Thymus (tissue), 11 donors: ENCODE measurements at regions not wholly inside any gene's neighbourhood (a gene's known extent, or its start where the extent isn't known, plus 50 kb on each side); places are given as distances from the start of the nearest gene placed in this dataset.

Source experiments
- DNase-seq, 9 donors: peaks; one replicate each; pipeline ENCODE4 v3.0.0-alpha.2; 2013; ENCODE audit warnings: low spot score in 9 of 9, low read depth in 6 of 9, missing footprints in 1 of 9
- H3K27ac ChIP-seq, 2 donors: one replicate each; pipeline ENCODE4 v1.5.1; 2013; ENCODE audit warnings: control low read depth in 1 of 2, low read depth in 1 of 2, low read length in 1 of 2, mild to moderate bottlenecking in 1 of 2, moderate library complexity in 1 of 2
- H3K27me3 ChIP-seq, 2 donors: one replicate each; pipeline ENCODE4 v1.5.1; 2013; ENCODE audit warnings: low read length in 1 of 2; ENCODE audit not compliant: control insufficient read depth in 2 of 2, insufficient read depth in 1 of 2
- H3K36me3 ChIP-seq, 2 donors: one replicate each; pipeline ENCODE4 v1.5.1; 2013; ENCODE audit warnings: low read length in 1 of 2, mild to moderate bottlenecking in 1 of 2, moderate library complexity in 1 of 2; ENCODE audit not compliant: control insufficient read depth in 2 of 2, insufficient read depth in 2 of 2
- H3K4me1 ChIP-seq, 2 donors: one replicate each; pipeline ENCODE4 v1.5.1; 2013; ENCODE audit warnings: low read length in 2 of 2; ENCODE audit not compliant: control insufficient read depth in 2 of 2, insufficient read depth in 2 of 2
- H3K4me3 ChIP-seq, 2 donors: one replicate each; pipeline ENCODE4 v1.5.1; 2013; ENCODE audit warnings: low read length in 2 of 2, control low read depth in 1 of 2, mild to moderate bottlenecking in 1 of 2
- H3K9me3 ChIP-seq, 2 donors: one replicate each; pipeline ENCODE4 v1.5.1; 2013; ENCODE audit warnings: low read length in 1 of 2, mild to moderate bottlenecking in 1 of 2; ENCODE audit not compliant: control insufficient read depth in 2 of 2, insufficient read depth in 1 of 2
- WGBS: extraction: QIAGEN DNeasy Blood & Tissue Kit; methylation state at CpG from one replicate; pipeline ENCODE4 v1.1.7; 2013; 5-methylcytosine and 5-hydroxymethylcytosine counted together
- donor health status: healthy.

- DNase-seq = no peak
- Histone ChIP-seq H3K9me3 (no peaks in the 10 kb centered on the region), H3K36me3 (no peaks in the 10 kb centered on the region), H3K4me1 (no peaks in the 10 kb centered on the region), H3K27me3 (no peaks in the 10 kb centered on the region), H3K27ac (no peak overlapping the region), H3K4me3 (no peak overlapping the region)
- WGBS = 93% methylated on average over 4 of the region's 4 CpGs
Observed at GRCh38 chr4:4778554-4778953, 80.9 kb upstream of the MSX1 start.

DNA sequence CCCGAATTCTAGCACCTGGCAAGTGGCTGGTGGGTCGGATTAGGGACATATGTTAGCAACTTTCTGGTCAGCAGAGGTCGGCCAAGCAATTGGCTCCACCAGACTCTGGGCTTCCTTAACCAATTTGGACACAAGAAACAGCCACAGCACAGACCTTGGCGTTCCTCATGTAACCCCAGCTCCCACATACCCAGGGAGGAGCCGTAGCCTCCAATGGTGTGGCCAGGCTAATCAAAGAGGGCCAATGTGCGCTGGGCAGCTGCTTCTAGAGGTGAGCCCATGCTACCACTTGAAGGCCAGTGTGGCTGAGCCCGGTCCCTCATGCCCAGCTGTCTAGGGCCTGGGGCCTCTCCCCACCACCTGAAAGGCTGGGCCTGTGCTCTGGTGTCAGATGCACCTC, 82.5 kb upstream of the MSX1 start:
- Histone ChIP-seq H3K36me3 (no peaks in the 10 kb centered on the region), H3K27ac (no peak overlapping the region), H3K27me3 (no peaks in the 10 kb centered on the region), H3K9me3 (no peaks in the 10 kb centered on the region), H3K4me1 (no peaks in the 10 kb centered on the region), H3K4me3 (no peak overlapping the region)
- DNase-seq = no peak
- 94% methylated on average over 7 of the region's 7 CpGs for WGBS

DNA sequence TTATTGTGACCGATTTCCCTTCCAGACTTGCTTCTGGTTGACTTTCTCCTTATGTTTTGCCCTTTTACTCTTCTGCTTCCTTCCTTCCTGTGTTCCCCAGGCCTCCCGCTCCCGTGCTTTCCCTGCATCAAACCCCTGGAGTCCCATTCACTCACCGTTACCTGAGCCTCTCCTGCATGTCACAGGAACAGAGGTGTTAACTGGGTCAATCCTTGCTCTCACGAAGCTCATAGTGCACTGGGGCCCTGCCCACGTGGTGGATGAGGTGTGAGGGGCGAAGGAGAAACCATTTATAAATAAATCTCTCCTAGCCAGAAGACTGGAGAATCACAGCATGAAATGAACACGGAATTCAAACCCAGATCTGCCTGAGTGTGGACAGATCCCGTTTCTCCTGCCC, 83.1 kb upstream of the MSX1 start:
- H3K36me3 ChIP-seq = no peaks in the 10 kb centered on the region
- no peak for DNase-seq
- 82% methylated on average over 9 of the region's 9 CpGs for WGBS
- no peaks in the 10 kb centered on the region for H3K27me3 ChIP-seq
- no peak overlapping the region for H3K4me3 ChIP-seq
- no peaks in the 10 kb centered on the region for H3K4me1 ChIP-seq
- no peaks in the 10 kb centered on the region for H3K9me3 ChIP-seq
- no peak overlapping the region for H3K27ac ChIP-seq

GRCh38 chr4:4775493-4776004, 83.9 kb upstream of the MSX1 start:
- DNase-seq = no peak
- H3K4me1 ChIP-seq = no peaks in the 10 kb centered on the region
- H3K4me3 ChIP-seq = no peak overlapping the region
- H3K36me3 ChIP-seq = no peaks in the 10 kb centered on the region
- H3K27ac ChIP-seq = no peak overlapping the region
- WGBS = 84% methylated on average over 10 of the region's 10 CpGs
- no peaks in the 10 kb centered on the region for H3K27me3 ChIP-seq
- H3K9me3 ChIP-seq = no peaks in the 10 kb centered on the region

- Histone ChIP-seq H3K27me3 (no peaks in the 10 kb centered on the region), H3K4me1 (no peaks in the 10 kb centered on the region), H3K9me3 (no peaks in the 10 kb centered on the region), H3K27ac (no peak overlapping the region), H3K36me3 (no peaks in the 10 kb centered on the region), H3K4me3 (no peak overlapping the region)
- WGBS = 74% methylated on average over 6 of the region's 6 CpGs
- DNase-seq = no peak
Observed at GRCh38 chr4:4772534-4772933, 86.9 kb upstream of the MSX1 start.

- Histone ChIP-seq H3K27me3 (no peaks in the 10 kb centered on the region), H3K4me3 (no peak overlapping the region), H3K4me1 (no peaks in the 10 kb centered on the region), H3K9me3 (no peaks in the 10 kb centered on the region), H3K27ac (no peak overlapping the region), H3K36me3 (no peaks in the 10 kb centered on the region)
- DNase-seq = no peak
- 92% methylated on average over 5 of the region's 5 CpGs for WGBS
Observed at GRCh38 chr4:4771160-4771559, 88.3 kb upstream of the MSX1 start.

DNA sequence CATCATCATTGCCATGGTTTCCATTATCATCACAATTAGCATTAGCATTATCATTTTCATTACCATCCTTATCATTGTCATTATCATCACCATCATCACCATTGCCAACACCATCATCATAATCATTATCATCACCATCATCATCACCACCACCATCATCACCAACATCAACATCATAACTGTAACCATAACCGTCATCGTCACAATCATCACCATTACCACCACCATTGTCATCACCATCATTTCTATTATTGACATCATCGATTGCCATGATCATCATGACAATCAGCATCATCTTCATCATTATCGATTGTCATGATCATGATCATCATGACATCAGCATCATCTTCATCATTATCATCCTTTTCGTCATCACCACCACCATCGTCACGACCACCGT, 88.9 kb upstream of the MSX1 start:
- H3K4me3 ChIP-seq = no peak overlapping the region
- H3K27ac ChIP-seq = no peak overlapping the region
- H3K27me3 ChIP-seq = no peaks in the 10 kb centered on the region
- no peaks in the 10 kb centered on the region for H3K36me3 ChIP-seq
- WGBS = 85% methylated on average over 8 of the region's 8 CpGs
- no peaks in the 10 kb centered on the region for H3K4me1 ChIP-seq
- no peaks in the 10 kb centered on the region for H3K9me3 ChIP-seq
- DNase-seq = no peak

DNA sequence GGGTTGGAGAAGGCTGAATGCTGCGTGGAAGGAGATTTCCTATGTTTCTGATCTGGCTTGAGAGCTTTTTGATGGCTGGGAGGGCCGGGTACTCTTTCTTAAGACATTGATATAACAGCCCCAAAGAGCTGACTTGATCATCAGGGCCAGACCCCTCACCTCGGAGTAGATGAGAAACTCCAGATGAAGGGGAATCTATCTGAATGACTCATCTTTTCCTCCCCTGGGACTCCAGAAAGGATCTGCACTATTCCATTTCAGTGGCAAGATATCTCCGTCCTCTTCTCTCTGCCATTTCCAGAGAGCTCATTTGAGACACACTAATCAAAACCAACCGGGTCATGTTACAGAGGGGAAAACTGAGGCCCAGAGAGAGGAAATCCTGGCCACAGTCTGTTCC, 92.9 kb upstream of the MSX1 start:
- H3K4me1 ChIP-seq = no peaks in the 10 kb centered on the region
- DNase-seq = no peak
- 90% methylated on average over 5 of the region's 5 CpGs for WGBS

GRCh38 chr4:4765811-4766210, 93.7 kb upstream of the MSX1 start:
- H3K27me3 ChIP-seq = peaks cover 0 to 21% of the 10 kb centered on the region in 2 donors
- H3K27ac ChIP-seq = no peak overlapping the region
- no peaks in the 10 kb centered on the region for H3K4me1 ChIP-seq
- H3K36me3 ChIP-seq = no peaks in the 10 kb centered on the region
- 80% methylated on average over 9 of the region's 9 CpGs for WGBS
- DNase-seq = no peak
- H3K4me3 ChIP-seq = no peak overlapping the region
- H3K9me3 ChIP-seq = no peaks in the 10 kb centered on the region

More for the DNA sequence above, 92.9 kb upstream of the MSX1 start:
- Histone ChIP-seq H3K27ac (no peak overlapping the region), H3K36me3 (no peaks in the 10 kb centered on the region), H3K4me3 (no peak overlapping the region), H3K9me3 (no peaks in the 10 kb centered on the region), H3K27me3 (peaks cover 0 to 19% of the 10 kb centered on the region in 2 donors)

GRCh38 chr4:4764558-4764905, 94.9 kb upstream of the MSX1 start:
- Histone ChIP-seq H3K27ac (no peak overlapping the region), H3K4me1 (no peaks in the 10 kb centered on the region), H3K27me3 (peaks cover 0 to 21% of the 10 kb centered on the region in 2 donors), H3K36me3 (no peaks in the 10 kb centered on the region), H3K9me3 (no peaks in the 10 kb centered on the region), H3K4me3 (no peak overlapping the region)
- WGBS = 99% methylated on average over 10 of the region's 10 CpGs
- no peak for DNase-seq
